Fibroblast of gingiva (primary cell): ENCODE measurements at regions not wholly inside any gene's neighbourhood (a gene's known extent, or its start where the extent isn't known, plus 50 kb on each side); places are given as distances from the start of the nearest gene placed in this dataset.
A peak's percentile ranks its signal among the peaks of the same experiment; 100 is the strongest.
"Not testable (repeated sequence)": the region's sequence is repeated elsewhere in the genome, so short reads cannot be mapped to it uniquely, and the experiment has no call there.

ENCODE experiments used
- DNase-seq: peaks from one replicate; pipeline ENCODE4 v3.0.0-alpha.2; 2011; ENCODE audit warnings: low read depth

- DNase-seq: no peak
Measured at GRCh38 chr9:124084087-124084486, 72.5 kb downstream of the LHX2 start.

DNA sequence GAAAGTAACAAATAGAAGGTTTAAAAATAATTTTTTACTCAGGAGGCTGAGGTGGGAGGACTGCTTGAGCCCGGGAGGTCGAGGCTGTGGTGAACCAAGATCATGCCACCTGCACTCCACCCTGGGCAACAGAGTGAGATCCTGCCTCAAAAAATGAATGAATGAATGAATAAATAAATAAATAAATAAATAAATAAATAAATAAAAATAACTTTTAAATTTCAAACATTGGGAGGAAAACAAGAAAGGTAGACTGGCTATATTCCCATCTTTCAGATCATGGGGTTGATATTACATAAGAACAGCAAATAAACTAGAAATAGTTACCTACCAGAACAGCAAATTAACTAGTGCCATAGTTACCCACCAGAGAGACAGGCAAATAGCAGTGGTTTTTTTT is 75.7 kb downstream of the LHX2 start:
- DNase-seq: no peak

- no peak for DNase-seq
Measured at GRCh38 chr9:124088476-124088837, 76.9 kb downstream of the LHX2 start.

GRCh38 chr9:124089631-124090488 is 78.3 kb downstream of the LHX2 start:
- not testable (repeated sequence) for DNase-seq

DNA sequence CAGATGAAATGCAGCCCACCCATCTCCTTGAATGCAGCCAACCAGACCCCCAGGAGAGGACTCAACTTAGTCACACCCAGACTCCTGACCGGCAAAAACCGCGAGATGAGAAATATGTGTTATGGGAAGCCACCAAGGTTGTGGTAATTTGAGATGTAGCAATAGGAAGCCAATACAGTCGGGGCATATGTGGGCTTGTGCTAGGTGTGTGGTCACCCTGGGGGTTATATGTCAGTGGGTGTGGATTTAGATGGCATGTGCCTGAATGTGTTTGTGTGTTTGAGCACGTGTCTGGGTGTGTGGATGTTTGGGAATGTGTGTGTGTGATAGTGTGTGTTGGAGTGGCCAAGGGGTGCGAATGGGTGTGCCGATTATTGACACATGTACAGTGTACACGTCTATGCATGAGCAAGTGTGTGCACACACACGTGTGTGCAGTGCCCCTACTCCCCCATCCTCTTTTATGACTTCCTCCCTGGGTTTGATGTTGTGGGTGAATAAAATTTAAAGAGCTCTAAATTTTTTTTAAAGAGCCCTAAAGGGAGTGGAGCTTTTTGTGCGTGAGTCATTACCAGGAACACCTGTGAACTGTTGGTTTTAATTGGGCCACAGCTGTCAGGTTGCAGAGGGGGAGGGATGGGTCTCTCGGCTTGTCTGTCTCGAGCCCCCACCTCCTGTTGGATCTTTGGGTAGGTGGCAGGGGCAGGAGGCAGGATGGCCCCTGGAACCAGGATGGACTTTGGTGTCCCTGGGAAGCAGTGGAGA is 86.8 kb downstream of the LHX2 start:
- DNase-seq: no peak

- DNase-seq: no peak
Measured at GRCh38 chr9:124099860-124100259, 88.3 kb downstream of the LHX2 start.

DNA sequence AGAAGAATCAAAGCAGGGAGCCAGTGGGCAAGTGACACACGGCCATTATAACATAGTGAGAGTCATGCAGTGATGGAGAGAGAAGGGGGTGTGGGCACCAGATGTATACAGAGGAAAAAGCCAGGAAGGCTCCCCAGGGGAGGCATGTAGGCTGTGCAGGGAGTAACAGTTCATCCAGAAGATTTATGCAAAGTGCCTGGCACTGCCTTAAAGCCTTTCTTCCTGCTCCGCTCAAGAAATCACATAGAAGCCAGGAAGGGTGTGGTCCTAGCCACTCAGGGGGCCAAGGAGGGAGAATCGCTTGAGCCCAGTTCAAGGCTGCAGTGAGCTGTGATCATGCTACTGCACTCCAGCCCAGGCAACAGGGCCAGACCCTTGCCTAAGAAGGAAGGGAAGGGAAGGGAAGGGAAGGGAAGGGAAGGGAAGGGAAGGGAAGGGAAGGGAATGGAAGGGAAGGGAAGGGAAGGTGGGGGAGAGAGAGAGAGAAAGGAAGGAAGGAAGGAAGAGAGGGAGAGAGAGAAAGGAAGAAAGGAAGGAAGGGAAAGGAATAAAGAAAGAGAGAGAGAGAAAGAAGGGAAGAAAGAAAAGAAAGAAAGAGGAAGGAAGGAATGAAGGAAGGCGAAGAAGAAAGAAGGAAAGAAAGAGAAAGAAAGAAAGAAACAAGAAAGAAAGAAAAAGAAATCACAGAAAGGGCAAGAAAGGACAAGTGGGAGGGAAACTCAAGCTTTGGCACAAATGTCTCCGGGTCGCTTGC is 89.8 kb downstream of the LHX2 start:
- DNase-seq: no peak

- no peak for DNase-seq
Measured at GRCh38 chr9:124101969-124102345, 90.4 kb downstream of the LHX2 start.

- no peak for DNase-seq
Measured at GRCh38 chr9:124102363-124102762, 90.8 kb downstream of the LHX2 start.

DNA sequence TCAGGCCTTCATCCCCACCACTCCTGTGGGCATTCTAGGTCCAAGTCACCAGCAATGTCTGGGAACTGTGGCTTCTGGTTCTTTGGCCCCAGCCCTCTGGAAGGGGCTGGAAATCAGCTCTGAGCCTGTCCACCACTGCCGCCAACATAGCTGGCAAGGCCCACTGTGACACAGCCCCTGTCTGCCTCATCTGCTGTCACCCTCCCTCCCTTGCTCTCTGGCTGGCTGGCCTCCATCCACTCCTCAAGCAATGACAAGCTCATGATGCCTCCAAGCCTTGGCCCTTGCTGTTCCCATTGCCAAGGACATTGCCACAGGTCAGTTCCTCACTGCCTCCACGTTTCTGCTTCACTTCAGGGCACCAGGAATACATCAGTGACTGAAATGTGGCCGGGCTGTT is 93.7 kb downstream of the LHX2 start:
- DNase-seq: no peak

DNA sequence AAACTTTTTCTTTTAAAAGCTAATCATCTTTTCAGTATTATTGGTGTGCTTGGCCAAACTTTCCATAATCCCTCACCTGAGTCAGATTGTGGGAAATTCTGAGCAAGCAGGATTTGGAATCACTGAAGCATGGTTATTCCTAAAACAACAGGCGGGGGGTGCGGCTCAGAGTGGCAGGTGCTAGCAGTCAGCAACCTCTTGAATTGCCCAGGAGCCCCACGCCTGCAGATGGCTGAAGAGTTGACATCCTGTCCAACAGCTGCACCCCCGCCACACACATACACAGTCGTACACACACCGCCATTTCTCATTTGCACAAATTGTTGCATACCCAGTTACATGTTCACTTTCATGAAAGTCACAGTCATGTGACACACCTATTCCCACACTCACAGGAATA is 96.6 kb downstream of the LHX2 start:
- DNase-seq: no peak

DNA sequence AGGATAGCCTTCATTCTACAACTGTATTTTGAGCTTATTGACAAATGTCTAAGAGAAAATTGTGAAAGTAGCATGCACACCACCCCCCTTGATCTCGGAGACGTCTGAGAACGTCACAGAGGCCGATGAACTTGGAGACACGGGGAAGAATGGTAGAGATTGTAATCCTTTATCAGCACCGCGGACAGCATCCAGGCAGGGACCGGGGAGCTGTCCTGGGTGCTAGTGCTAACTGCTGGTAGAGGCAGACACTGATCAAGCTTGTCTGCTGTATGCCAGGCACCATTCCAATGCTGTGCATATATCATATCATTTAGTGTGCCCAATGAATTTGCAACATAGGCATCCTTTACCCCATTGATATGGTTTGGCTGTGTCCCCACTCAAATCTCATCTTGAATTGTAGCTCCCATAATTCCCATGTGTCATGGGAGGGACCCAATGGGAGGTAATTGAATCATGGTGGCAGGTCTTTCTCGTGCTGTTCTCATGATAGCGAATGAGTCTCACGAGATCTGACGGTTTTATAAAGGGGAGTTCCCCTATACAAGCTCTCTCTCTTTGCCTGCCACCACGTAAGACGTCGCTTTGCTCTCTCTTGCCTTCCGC is 98.8 kb downstream of the LHX2 start:
- DNase-seq: peak; percentile 42

GRCh38 chr9:124116683-124117363 is 105.3 kb downstream of the LHX2 start:
- no peak for DNase-seq

DNA sequence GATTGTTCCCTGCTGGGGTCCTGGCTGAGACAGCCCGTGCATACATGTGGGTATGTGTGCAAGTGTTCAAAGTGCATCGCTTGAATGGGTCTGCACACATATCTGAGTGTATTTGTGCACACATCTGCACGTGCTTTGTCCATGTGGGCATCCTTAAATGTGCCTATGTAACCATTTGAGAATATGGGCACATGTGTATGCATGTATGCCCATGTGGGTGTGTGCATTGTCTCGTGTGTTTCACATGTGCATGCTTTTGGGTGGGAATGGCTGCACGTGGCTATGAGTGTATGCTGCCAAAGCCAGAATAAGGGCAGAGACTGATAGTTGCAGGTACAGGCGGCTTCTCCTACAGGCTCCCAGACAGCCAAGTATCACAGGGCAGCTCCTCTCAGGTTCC is 107.3 kb downstream of the LHX2 start:
- no peak for DNase-seq

GRCh38 chr9:124120272-124120671 is 108.7 kb downstream of the LHX2 start:
- DNase-seq: no peak

- no peak for DNase-seq
Measured at GRCh38 chr9:124121725-124122124, 110.2 kb downstream of the LHX2 start.

- DNase-seq: no peak
Measured at GRCh38 chr9:124122321-124122720, 110.8 kb downstream of the LHX2 start.

GRCh38 chr9:124122813-124123462 is 111.4 kb downstream of the LHX2 start:
- peak; percentile 70 for DNase-seq

DNA sequence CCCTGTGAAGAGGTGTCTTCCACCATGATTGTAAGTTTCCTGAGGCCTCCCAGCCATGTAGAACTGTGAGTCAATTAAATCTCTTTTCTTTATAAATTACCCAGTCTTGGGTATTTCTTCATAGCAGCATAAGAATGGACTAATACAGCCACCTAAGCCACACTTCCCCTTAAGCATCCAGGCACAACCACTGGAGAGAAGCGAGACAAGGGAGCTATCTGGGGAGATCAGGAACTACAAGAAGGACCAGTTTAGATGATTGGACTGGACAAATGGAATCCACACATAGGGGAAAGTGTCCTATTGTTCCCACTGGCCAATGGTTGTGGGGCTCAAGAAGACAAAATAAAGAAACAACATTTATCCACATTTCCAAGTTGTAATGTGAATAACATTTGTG is 112.1 kb downstream of the LHX2 start:
- DNase-seq: not testable (repeated sequence)

DNA sequence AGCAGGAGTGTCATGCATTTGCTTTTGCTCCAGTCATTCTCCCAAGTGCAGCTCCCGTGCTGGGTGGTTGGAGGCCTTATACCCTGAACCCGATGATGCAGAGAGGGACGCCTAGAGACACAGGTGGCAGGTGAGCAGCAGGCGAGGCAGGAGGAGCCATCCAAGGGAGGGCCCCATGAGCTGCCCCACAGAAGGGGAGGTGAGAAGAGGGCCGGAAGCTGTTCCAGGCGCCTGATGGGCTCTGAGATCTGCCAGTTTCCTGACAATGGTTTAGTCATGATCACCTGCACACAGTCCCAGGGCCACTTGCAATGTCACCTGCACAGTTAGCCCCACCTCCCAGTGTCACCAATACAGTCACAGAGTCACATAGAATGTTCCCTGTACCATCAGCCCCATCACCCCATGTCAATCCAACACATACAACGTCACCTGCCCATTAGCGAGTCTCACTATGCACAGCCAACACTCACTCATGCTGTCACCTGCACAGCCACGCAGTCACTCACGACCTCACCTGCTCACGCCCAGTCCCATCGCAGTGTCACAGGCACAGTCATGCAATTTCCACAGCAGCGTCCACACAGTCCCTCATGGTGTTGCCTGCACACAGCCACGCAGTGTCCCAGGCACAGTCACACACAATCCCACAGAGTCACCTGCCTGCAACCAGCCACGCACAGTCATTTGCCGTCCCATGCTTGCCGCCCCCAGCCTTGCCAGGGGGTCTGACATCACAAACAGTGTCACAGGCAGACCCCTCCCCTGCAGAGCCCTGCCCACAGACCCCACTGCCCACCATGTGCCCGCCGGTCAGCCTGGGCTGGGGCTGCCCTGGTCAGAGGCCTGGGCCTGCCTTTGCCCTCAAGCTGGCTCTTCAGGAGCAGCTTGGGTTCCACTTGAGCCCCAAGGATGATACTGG is 113.4 kb downstream of the LHX2 start:
- DNase-seq: no peak
